MV-4-11 (cell line): ENCODE measurements at regions not wholly inside any gene's neighbourhood (a gene's known extent, or its start where the extent isn't known, plus 50 kb on each side); places are given as distances from the start of the nearest gene placed in this dataset.
"Not testable (repeated sequence)": the region's sequence is repeated elsewhere in the genome, so short reads cannot be mapped to it uniquely, and the experiment has no call there.

Source experiments
- DNase-seq: peaks from one replicate; lab custom pipeline; 2025; lab: John Stamatoyannopoulos, UW

DNA sequence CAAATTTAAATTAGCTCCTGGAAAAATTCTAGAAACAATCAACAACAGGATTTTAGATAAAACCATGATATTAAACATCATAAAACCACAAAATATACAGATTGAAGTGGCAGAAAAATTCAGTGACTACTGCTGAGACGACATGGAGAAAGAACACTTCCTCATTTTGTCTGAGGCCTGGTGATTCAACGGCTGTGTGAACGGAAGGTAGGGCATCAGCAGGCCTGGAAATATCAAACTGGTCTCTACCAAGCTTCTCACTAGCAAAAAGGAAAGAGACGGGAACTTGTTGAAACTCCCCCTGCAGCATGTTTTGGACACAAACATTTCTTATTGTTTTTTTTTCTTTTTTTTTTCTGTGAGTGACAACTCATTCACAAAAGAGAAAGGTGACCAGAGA, 58.0 kb upstream of the AHI1 start:
- peak; percentile 91 for DNase-seq

GRCh38 chr6:135557582-135557981, 60.0 kb upstream of the AHI1 start:
- DNase-seq, result no peak

DNA sequence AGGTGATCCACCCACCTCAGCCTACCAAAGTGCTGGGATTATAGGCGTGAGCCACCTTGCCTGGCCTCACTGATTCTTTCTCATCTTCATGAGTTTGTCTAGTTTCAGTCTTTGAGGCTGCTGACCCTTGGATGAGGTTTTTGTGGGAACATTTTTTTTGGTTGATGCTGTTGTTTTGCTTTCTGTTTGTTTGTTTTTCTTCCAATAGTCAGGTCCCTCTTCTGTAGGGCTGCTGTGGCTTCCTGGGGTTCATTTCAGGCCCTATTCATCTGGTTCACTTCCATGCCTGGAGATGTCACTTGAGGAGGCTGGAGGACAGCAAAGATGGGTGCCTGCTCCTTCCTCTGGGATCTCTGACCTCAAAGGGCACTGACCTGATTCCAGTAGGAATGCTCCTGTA, 68.1 kb upstream of the AHI1 start:
- DNase-seq, result not testable (repeated sequence)

DNA sequence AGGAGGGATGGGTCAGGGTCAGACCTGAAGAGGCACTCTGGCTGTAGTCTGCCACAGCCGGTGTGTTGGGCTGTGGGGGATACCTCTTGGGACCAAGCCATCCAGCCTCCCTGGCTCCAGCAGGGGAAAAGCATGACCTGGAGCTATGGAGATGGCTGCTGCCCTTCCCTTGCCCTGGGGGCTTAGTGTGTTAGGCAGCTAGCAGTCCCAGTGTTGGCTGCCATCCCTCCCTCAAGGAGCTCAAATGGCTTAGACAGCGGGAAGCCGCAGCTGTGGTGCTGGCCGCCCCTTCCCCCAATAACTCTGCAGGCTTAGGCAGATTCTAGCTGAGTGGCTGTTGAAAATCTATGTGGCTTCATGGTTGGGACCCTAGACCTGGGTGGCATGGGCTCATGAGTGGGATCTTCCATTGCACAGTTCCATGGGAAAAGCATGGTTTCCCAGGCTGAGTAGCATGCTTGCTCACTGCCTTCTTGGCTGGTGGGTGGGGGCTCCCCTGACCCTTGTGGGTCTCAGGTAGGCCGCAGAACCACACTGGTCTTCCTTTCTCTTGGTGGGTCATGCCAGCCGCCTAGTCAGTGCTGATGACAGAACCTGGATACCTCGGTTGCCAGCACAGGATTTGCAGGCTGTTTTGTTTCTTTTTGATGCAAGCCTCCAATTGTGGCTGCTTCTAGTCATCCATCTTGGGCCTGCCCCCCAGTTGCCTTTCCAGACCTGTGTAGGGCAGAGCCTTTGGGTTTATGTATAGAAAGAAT, 69.0 kb upstream of the AHI1 start:
- DNase-seq, result no peak

- DNase-seq, result no peak
Measured at GRCh38 chr6:135567375-135568083, 70.0 kb upstream of the AHI1 start.

GRCh38 chr6:135568379-135568778, 70.8 kb upstream of the AHI1 start:
- DNase-seq, result no peak

DNA sequence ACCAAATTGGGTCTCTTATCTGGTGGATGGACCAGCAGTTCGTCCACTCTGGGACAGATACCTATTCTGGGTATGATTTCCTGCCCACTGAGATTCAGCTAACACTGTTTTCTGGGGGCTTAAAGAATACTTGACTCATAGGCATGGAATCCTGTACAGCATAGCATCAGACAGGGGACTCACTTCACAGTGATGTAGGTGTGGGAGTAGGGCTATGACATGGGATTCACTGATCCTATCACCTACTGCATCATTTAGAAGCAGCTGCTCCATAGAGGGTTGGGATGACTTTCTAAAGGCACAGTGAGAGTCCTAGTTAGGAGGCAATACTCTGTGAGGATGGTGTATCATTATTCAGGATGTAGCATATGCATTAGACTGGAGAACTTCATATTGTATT, 74.5 kb upstream of the AHI1 start:
- no peak for DNase-seq

- no peak for DNase-seq
Measured at GRCh38 chr6:135575629-135576028, 78.1 kb upstream of the AHI1 start.

DNA sequence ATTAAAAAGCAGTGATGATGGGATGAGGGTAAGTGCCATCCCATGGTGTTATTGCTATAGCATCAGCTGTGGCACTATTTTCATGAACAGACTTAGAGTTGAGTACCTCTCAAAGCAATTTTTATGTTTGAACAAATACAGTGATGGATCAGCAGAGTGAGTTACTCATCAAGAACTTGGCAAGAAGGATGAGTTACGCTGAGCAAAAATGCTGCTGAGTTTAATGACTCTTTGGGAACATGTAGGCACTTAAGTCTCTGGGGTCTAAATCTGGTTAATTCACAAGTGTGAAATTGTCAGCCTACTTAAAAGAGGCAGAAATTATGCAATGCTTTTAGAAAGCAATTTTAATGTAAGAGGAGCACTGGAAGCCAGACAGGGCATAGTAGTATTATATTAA, 78.5 kb upstream of the AHI1 start:
- DNase-seq, result no peak

DNA sequence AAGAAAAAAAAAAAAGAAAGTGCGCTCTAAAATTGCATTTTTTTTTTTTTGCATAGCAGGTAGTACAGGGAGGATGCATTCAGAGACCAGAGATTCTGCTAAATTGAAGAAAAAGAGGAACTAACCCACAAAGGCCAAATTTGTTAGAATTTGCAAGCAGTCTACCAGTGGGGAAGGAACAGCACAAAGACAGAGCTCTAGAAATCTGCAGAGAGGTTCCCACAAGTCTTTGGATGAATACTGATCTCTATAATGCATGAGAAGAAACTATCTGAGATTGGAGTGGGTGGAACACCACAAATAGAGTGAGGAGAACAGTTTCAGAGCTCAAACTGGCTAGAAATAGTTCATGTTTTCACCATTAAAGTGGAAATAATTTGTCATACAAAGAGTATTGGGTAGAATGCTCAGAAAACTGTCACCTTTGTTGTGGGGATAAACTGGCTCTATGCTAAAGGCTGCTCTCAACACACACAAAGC, 79.6 kb upstream of the AHI1 start:
- DNase-seq, result peak; percentile 24

GRCh38 chr6:135578976-135579375, 81.4 kb upstream of the AHI1 start:
- no peak for DNase-seq

DNA sequence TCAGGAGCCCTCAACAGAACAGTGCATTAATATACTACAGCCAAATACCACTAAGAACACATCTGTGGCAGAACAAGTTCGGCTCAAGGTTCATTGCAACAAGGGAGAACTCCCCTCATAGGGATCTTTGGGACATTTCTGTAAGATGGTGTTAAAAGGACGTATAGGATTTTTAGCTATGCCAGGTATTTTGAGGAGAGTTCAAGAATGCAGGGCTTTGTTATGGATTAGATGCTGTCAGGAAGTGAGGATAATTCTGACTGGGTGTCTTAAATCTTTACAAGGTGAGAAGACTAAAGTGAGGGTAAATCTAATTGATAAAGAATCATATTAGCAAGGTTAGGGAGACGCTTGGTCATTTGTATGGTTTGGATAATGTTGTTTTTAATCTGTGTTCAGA, 83.7 kb upstream of the AHI1 start:
- no peak for DNase-seq

- no peak for DNase-seq
Measured at GRCh38 chr6:135583256-135583761, 85.8 kb upstream of the AHI1 start.

GRCh38 chr6:135586388-135586787, 88.8 kb upstream of the AHI1 start:
- no peak for DNase-seq

DNA sequence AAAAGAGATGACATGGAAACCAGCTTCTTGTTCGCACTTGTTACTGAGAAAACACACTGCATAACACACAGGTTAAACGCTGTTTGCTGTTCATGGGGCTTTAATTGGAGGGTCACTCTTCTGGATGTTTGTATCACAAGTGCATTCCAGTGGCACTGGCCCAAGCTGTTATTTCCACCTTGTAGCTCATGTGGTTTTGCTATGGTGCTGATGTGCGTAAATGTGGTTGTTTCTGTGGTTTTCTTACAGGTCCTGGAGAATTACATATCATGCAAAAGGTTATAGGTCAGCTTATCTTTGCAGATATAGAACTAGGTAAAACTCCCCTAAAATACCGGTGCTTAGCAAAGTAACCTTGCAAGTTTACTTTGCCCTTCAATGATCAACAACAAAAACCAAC, 89.3 kb upstream of the AHI1 start:
- no peak for DNase-seq

GRCh38 chr6:135592276-135592675, 94.7 kb upstream of the AHI1 start:
- DNase-seq, result no peak

- no peak for DNase-seq
Measured at GRCh38 chr6:135594000-135594399, 96.5 kb upstream of the AHI1 start.

- no peak for DNase-seq
Measured at GRCh38 chr6:135600086-135600702, 102.7 kb upstream of the AHI1 start.

DNA sequence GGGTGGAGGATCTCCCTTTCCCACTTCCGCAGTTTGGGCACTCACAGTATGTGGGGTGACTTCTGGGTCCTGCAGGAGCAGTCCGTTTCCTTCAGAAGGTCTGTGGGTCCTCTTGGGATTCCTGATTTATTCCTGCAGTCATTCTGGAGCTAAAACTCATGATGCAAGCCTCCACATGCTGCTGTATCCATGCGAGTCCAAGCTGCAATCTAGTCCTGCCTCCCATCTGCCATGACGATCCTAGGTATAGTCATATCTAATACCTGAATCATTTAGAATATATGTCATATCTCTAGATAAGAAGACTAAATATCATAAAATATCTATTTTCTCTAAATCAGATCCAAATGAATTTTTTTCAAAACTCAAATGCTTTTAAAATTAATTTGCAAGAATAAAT, 103.4 kb upstream of the AHI1 start:
- no peak for DNase-seq

- DNase-seq, result no peak
Measured at GRCh38 chr6:135601857-135602256, 104.3 kb upstream of the AHI1 start.

GRCh38 chr6:135603249-135603648, 105.7 kb upstream of the AHI1 start:
- DNase-seq, result no peak

- no peak for DNase-seq
Measured at GRCh38 chr6:135604035-135604860, 106.7 kb upstream of the AHI1 start.
